Kidney (tissue), 13 donors: ENCODE measurements at regions not wholly inside any gene's neighbourhood (a gene's known extent, or its start where the extent isn't known, plus 50 kb on each side); places are given as distances from the start of the nearest gene placed in this dataset.

Experiments used
- DNase-seq, 5 donors: peaks; one replicate each; pipeline ENCODE4 v3.0.0-alpha.2; 2013 to 2020
- FAIRE-seq: peaks from 2 replicates; lab custom pipeline; 2012; peaks lifted over from hg19 to GRCh38; lab: Jason Lieb, UNC
- H3K27ac ChIP-seq, 2 donors: one replicate each; pipeline ENCODE4 v1.7.0; 2013; ENCODE audit warnings: low read depth in 2 of 2, low read length in 2 of 2, inconsistent platforms in 1 of 2
- H3K27me3 ChIP-seq: one replicate; pipeline ENCODE4 v1.7.1; 2013; ENCODE audit warnings: low read length, inconsistent platforms; ENCODE audit not compliant: control insufficient read depth, insufficient read depth
- H3K36me3 ChIP-seq, 3 donors: one replicate each; pipeline versions ENCODE4 v1.7.0 to v1.7.1; 2013; ENCODE audit warnings: low read length in 3 of 3, control low read depth in 1 of 3, inconsistent platforms in 1 of 3; ENCODE audit not compliant: insufficient read depth in 3 of 3, control insufficient read depth in 2 of 3
- H3K4me1 ChIP-seq, 3 donors: one replicate each; pipeline versions ENCODE4 v1.7.0 to v1.7.1; 2013; ENCODE audit warnings: low read length in 3 of 3, inconsistent platforms in 1 of 3, low read depth in 1 of 3; ENCODE audit not compliant: control insufficient read depth in 2 of 3, insufficient read depth in 2 of 3
- H3K4me3 ChIP-seq, 3 donors: one replicate each; pipeline versions ENCODE4 v1.7.0 to v1.8.1; 2013; ENCODE audit warnings: low read length in 3 of 3, control low read depth in 1 of 3, inconsistent platforms in 1 of 3
- H3K9ac ChIP-seq, 3 donors: one replicate each; pipeline versions ENCODE4 v1.7.0 to v1.7.1; 2013; ENCODE audit warnings: low read length in 3 of 3, control low read depth in 1 of 3, inconsistent platforms in 1 of 3
- H3K9me3 ChIP-seq, 3 donors: one replicate each; pipeline versions ENCODE4 v1.7.0 to v1.7.1; 2013; ENCODE audit warnings: low read length in 3 of 3, control low read depth in 1 of 3, inconsistent platforms in 1 of 3; ENCODE audit not compliant: control insufficient read depth in 2 of 3, insufficient read depth in 1 of 3
- intact Hi-C: fragments of 100-400 bp; cut with DNase I; formaldehyde crosslinking; loops from one replicate; pipeline ENCODE4 v1.11.1; 2022
- TF ChIP-seq, protein P1 (sequence below): IDR thresholded peaks from 3 replicates; pipeline ENCODE4 v1.5.1; 2012; ENCODE audit warnings: mild to moderate bottlenecking, moderate library complexity, borderline replicate concordance; ENCODE audit not compliant: insufficient read depth; ENCODE audit errors: extremely low read depth
- donor health status: control.
- donor health status: control.
- donor health status: control.
- donor health status: control.
- donor health status: control.
- donor health status: DM: yes; HTN: yes; CAD: no.
- donor health status: Normal renal cell carcinoma (clear cell type).

DNA sequence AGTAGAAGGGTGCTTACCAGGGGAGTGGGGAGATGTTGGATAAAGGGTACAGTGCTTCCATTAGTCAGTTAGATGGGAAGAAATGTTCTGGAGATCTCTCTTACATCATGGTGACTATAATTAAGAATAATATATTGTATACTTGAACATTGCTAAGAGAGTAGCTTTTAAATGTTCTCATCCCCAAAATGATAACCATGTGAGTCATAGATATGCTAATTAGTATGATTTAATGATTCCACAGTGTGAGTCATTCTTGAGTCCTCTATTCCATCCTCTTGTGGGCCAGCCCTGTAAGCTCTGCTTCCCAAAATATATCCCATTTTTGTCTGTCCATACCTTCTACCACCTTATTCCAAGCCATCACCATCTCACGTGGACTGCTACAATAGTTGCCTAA, 80.6 kb upstream of the CDH11 start:
- DNase-seq = no peak
- TF ChIP-seq, protein P1, sequence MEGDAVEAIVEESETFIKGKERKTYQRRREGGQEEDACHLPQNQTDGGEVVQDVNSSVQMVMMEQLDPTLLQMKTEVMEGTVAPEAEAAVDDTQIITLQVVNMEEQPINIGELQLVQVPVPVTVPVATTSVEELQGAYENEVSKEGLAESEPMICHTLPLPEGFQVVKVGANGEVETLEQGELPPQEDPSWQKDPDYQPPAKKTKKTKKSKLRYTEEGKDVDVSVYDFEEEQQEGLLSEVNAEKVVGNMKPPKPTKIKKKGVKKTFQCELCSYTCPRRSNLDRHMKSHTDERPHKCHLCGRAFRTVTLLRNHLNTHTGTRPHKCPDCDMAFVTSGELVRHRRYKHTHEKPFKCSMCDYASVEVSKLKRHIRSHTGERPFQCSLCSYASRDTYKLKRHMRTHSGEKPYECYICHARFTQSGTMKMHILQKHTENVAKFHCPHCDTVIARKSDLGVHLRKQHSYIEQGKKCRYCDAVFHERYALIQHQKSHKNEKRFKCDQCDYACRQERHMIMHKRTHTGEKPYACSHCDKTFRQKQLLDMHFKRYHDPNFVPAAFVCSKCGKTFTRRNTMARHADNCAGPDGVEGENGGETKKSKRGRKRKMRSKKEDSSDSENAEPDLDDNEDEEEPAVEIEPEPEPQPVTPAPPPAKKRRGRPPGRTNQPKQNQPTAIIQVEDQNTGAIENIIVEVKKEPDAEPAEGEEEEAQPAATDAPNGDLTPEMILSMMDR = no peak
- no peaks in the 10 kb centered on the region for H3K4me1 ChIP-seq
- no peak overlapping the region for H3K4me3 ChIP-seq
- FAIRE-seq = no peak
- H3K27me3 ChIP-seq = no peaks in the 10 kb centered on the region
- no peaks in the 10 kb centered on the region for H3K9me3 ChIP-seq
- no peak overlapping the region for H3K27ac ChIP-seq
- H3K36me3 ChIP-seq = no peaks in the 10 kb centered on the region
- intact Hi-C loops = no loop called here
- no peak overlapping the region for H3K9ac ChIP-seq

DNA sequence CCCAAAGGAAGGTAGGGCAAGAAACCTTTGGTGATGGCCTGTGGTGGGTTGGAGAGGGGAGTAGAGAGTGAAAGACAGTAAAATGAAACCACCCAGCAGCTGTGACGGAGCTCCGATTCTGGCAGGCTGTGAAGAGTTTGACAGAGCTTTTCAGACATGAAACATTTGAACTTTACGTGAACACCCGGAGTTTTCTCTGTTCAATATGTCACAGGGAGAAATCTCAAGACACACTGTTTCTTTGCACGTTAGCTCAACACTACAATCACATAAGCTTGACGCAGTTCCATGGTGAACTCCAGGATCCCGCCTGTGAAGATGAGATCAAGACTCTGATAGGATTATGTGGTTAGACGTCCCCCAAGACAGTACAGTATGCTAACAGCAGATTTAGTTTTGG, 79.6 kb upstream of the CDH11 start:
- H3K27ac ChIP-seq = no peak overlapping the region
- no peak overlapping the region for H3K9ac ChIP-seq
- intact Hi-C loops = no loop called here
- peak in 1 of 5 donors; percentile 31 for DNase-seq
- FAIRE-seq = no peak
- no peak overlapping the region for H3K4me3 ChIP-seq
- TF ChIP-seq, protein P1 = no peak
- no peaks in the 10 kb centered on the region for H3K36me3 ChIP-seq
- H3K4me1 ChIP-seq = no peaks in the 10 kb centered on the region
- no peaks in the 10 kb centered on the region for H3K27me3 ChIP-seq
- H3K9me3 ChIP-seq = no peaks in the 10 kb centered on the region

DNA sequence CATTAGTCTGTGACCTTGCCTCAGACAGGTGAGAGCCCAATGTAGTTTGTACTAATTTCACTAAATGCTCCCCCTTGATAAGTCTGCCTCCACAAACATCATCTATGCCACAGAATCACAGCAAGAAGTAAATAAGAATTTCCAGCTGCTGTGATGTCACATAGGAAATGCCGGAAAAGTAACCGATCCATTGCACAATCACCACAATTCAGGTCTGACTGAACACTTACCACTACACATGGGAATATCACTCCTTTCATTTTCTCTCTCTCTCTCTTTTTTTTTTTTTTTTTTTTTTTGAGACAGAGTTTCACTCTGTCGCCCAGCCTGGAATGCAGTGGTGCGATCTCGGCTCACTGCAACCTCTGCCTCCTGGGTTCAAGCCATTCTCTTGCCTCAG, 79.0 kb upstream of the CDH11 start:
- TF ChIP-seq, protein P1 = no peak
- FAIRE-seq = no peak
- no peak for DNase-seq
- H3K4me3 ChIP-seq = no peak overlapping the region
- no peaks in the 10 kb centered on the region for H3K4me1 ChIP-seq
- H3K9me3 ChIP-seq = no peaks in the 10 kb centered on the region
- intact Hi-C loops = no loop called here
- H3K36me3 ChIP-seq = no peaks in the 10 kb centered on the region
- no peak overlapping the region for H3K9ac ChIP-seq
- no peaks in the 10 kb centered on the region for H3K27me3 ChIP-seq
- H3K27ac ChIP-seq = no peak overlapping the region

DNA sequence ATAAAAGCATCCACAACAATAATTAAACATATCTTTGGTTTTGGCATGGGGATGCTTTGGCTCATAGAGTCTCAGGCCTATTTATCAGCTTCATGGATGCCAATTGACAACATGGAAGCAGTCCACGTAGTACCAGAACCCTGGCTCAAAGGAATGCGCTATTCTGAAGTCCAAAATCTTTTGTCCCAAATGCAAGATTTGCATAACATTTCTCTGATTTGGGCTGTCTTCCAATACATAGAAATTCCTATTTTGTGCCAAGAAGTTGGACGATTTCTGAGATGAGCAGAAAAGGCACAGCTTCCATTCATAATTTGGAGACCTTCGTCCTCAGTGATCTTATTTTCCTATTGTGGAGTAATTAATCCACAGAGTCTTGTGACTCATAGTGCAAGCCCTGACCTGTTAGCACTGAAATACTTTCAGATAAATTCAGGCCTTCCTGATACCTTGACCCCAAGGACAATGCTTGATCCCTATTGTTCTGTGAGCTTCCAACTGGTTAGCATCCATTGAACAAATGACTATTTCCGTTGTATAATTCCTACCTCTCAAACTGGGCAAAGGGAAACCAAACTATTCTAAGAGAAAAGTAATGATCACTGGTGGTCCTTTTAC, 78.4 kb upstream of the CDH11 start:
- Histone ChIP-seq H3K9ac (no peak overlapping the region), H3K36me3 (no peaks in the 10 kb centered on the region), H3K9me3 (no peaks in the 10 kb centered on the region), H3K27me3 (no peaks in the 10 kb centered on the region), H3K27ac (no peak overlapping the region), H3K4me1 (no peaks in the 10 kb centered on the region), H3K4me3 (no peak overlapping the region)
- DNase-seq (no peak), FAIRE-seq (no peak)
- intact Hi-C loops = no loop called here
- TF ChIP-seq, protein P1 = no peak
